Neural progenitor cell (in vitro differentiated cells): ENCODE measurements at regions not wholly inside any gene's neighbourhood (a gene's known extent, or its start where the extent isn't known, plus 50 kb on each side); places are given as distances from the start of the nearest gene placed in this dataset.

Experiments
- DNase-seq: peaks from one replicate; pipeline ENCODE4 v3.0.0-alpha.2; 2016; ENCODE audit warnings: low spot score
- H2AFZ ChIP-seq: fragments of 200-600 bp; sonication (generic); replicated peaks from 2 replicates; pipeline ENCODE4 v1.6.1; 2016; ENCODE audit warnings: antibody characterized with exemption
- H3F3A ChIP-seq: fragments of 200-600 bp; sonication (generic); 2 replicates; pipeline ENCODE4 v1.6.1; 2016; ENCODE audit warnings: antibody characterized with exemption, low read depth
- H3K27ac ChIP-seq: fragments of 200-600 bp; sonication (generic); 2 replicates; pipeline ENCODE4 v1.5.1; 2016; ENCODE audit warnings: mild to moderate bottlenecking
- H3K27me3 ChIP-seq: fragments of 200-600 bp; sonication (generic); 2 replicates; pipeline ENCODE4 v1.6.1; 2016; ENCODE audit warnings: mild to moderate bottlenecking, moderate library complexity
- H3K36me3 ChIP-seq: fragments of 200-600 bp; sonication (generic); 2 replicates; pipeline ENCODE4 v1.5.1; 2016
- H3K4me1 ChIP-seq: fragments of 200-600 bp; sonication (generic); 2 replicates; pipeline ENCODE4 v1.6.1; 2016; ENCODE audit warnings: mixed run types
- H3K4me2 ChIP-seq: fragments of 200-600 bp; sonication (generic); 2 replicates; pipeline ENCODE4 v1.6.1; 2016
- H3K4me3 ChIP-seq: fragments of 200-600 bp; sonication (generic); 2 replicates; pipeline ENCODE4 v1.5.1; 2016
- H3K79me2 ChIP-seq: fragments of 200-600 bp; sonication (generic); 2 replicates; pipeline ENCODE4 v1.6.1; 2016; ENCODE audit warnings: low read depth
- H3K9ac ChIP-seq: fragments of 200-600 bp; sonication (generic); 2 replicates; pipeline ENCODE4 v1.6.1; 2016
- H3K9me3 ChIP-seq: fragments of 200-600 bp; sonication (generic); 2 replicates; pipeline ENCODE4 v1.5.1; 2016; ENCODE audit warnings: low read depth
- H4K20me1 ChIP-seq: fragments of 200-600 bp; sonication (generic); 2 replicates; pipeline ENCODE4 v1.6.1; 2016; ENCODE audit warnings: low read depth
- H3K27ac Mint-ChIP-seq: 3 replicates; pipeline ENCODE4 v1.8.0; 2021; ENCODE audit warnings: mixed read lengths
- H3K27me3 Mint-ChIP-seq: 2 replicates; pipeline ENCODE4 v1.8.0; 2022; ENCODE audit warnings: low read depth, mild to moderate bottlenecking, inconsistent platforms, moderate library complexity, mixed read lengths; ENCODE audit not compliant: insufficient read depth
- H3K36me3 Mint-ChIP-seq: 3 replicates; pipeline ENCODE4 v1.8.0; 2021; ENCODE audit warnings: mixed read lengths
- H3K4me1 Mint-ChIP-seq: 3 replicates; pipeline ENCODE4 v1.8.0; 2021; ENCODE audit warnings: mixed read lengths
- H3K4me3 Mint-ChIP-seq: 3 replicates; pipeline ENCODE4 v1.8.0; 2021; ENCODE audit warnings: mild to moderate bottlenecking, moderate library complexity, mixed read lengths
- H3K9me3 Mint-ChIP-seq: 3 replicates; pipeline ENCODE4 v1.8.0; 2020; ENCODE audit warnings: mixed read lengths
- CTCF ChIP-seq: fragments of 200-600 bp; sonication (generic); IDR thresholded peaks from 2 replicates; pipeline ENCODE4 v1.5.1; 2017; ENCODE audit warnings: antibody characterized with exemption, mild to moderate bottlenecking
- EZH2 ChIP-seq: fragments of 200-600 bp; sonication (generic); IDR thresholded peaks from 2 replicates; pipeline ENCODE4 v1.6.1; 2017; ENCODE audit warnings: antibody characterized with exemption, mild to moderate bottlenecking, moderate library complexity
- EZH2phosphoT487 ChIP-seq: fragments of 200-600 bp; sonication (generic); IDR thresholded peaks from 2 replicates; pipeline ENCODE4 v1.6.1; 2017; ENCODE audit warnings: antibody characterized with exemption

GRCh38 chr2:167462379-167462778, 574.1 kb downstream of the XIRP2 start:
- H3K4me1 ChIP-seq = no peaks in the 10 kb centered on the region

GRCh38 chr2:167454036-167454435, 565.8 kb downstream of the XIRP2 start:
- no peak overlapping the region for H3K4me3 Mint-ChIP-seq
- H3K27ac ChIP-seq = no peak overlapping the region
- no peaks in the 10 kb centered on the region for H3K36me3 ChIP-seq
- TF ChIP-seq EZH2 (no peak), CTCF (no peak), EZH2phosphoT487 (no peak)
- no peaks in the 10 kb centered on the region for H3K79me2 ChIP-seq
- no peak overlapping the region for H3K9ac ChIP-seq
- peaks cover 2% of the 10 kb centered on the region for H3K27me3 Mint-ChIP-seq
- H3F3A ChIP-seq = no peaks in the 10 kb centered on the region
- H3K27ac Mint-ChIP-seq = no peak overlapping the region
- H3K4me2 ChIP-seq = no peak overlapping the region
- H2AFZ ChIP-seq = no peak overlapping the region
- DNase-seq = no peak
- H4K20me1 ChIP-seq = no peaks in the 10 kb centered on the region
- peaks cover 40% of the 10 kb centered on the region for H3K9me3 Mint-ChIP-seq
- no peaks in the 10 kb centered on the region for H3K4me1 Mint-ChIP-seq
- H3K27me3 ChIP-seq = no peaks in the 10 kb centered on the region
- H3K4me3 ChIP-seq = no peak overlapping the region
- H3K4me1 ChIP-seq = no peaks in the 10 kb centered on the region
- peaks cover 9% of the 10 kb centered on the region for H3K36me3 Mint-ChIP-seq
- peaks cover 17% of the 10 kb centered on the region for H3K9me3 ChIP-seq

More at GRCh38 chr2:167462379-167462778, 574.1 kb downstream of the XIRP2 start:
- Mint-ChIP-seq H3K9me3 (peaks cover 20% of the 10 kb centered on the region), H3K4me1 (no peaks in the 10 kb centered on the region), H3K27me3 (no peaks in the 10 kb centered on the region), H3K36me3 (no peaks in the 10 kb centered on the region), H3K27ac (no peak overlapping the region), H3K4me3 (no peak overlapping the region)
- H3K27ac ChIP-seq = no peak overlapping the region
- H3F3A ChIP-seq = no peaks in the 10 kb centered on the region
- no peak overlapping the region for H2AFZ ChIP-seq
- H3K79me2 ChIP-seq = no peaks in the 10 kb centered on the region
- H4K20me1 ChIP-seq = no peaks in the 10 kb centered on the region
- no peaks in the 10 kb centered on the region for H3K36me3 ChIP-seq
- no peak overlapping the region for H3K9ac ChIP-seq
- H3K27me3 ChIP-seq = no peaks in the 10 kb centered on the region
- no peak for DNase-seq
- H3K4me2 ChIP-seq = no peak overlapping the region
- no peak for TF ChIP-seq EZH2phosphoT487
- TF ChIP-seq CTCF = no peak
- TF ChIP-seq EZH2 = no peak
- H3K9me3 ChIP-seq = peaks cover 10% of the 10 kb centered on the region
- H3K4me3 ChIP-seq = no peak overlapping the region

DNA sequence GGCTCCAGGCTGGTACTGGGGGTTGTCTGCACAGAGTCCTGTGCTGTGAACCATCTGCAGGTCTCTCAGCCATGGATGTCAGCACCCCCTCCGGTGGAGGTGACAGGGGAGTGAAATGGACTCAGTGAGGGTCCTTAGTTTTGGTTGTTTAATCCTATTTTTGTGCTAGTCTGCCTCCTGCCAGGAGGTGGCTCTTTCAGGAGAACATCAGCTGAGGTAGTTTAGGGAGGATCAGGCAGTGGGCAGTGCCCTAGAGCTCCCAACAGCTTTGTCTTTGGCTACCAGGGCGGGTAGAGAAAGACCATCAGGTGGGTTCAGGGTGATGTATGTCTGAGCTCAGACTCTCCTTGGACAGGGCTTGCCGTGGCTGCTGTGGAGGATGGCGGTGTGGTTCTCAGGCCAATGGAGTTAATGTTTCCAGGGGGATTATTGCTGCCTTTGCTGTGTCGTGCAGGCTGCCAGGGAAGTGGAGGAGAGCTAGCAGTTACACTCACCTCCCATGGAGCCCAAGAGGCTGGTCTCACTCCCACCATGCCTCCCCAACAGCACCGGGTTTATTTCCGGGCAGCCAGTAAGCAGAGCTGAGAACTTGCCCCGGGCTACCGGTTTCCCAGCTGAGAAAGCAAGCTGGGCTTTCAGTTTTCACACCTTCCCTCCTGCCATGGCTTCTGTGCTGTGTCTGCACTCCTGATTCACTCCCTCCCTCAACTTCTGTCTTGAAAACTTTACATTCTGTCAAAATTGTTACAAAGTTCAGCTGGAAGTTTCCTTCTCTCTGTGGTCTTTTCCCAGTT, 563.4 kb downstream of the XIRP2 start:
- Mint-ChIP-seq H3K27me3 (peaks cover 2% of the 10 kb centered on the region), H3K4me1 (no peaks in the 10 kb centered on the region), H3K27ac (no peak overlapping the region), H3K9me3 (peaks cover 48% of the 10 kb centered on the region), H3K4me3 (no peak overlapping the region), H3K36me3 (peaks cover 15% of the 10 kb centered on the region)
- no peaks in the 10 kb centered on the region for H3F3A ChIP-seq
- DNase-seq = no peak
- no peaks in the 10 kb centered on the region for H3K36me3 ChIP-seq
- TF ChIP-seq EZH2 = no peak
- TF ChIP-seq EZH2phosphoT487 = no peak
- no peak for TF ChIP-seq CTCF
- no peak overlapping the region for H3K4me2 ChIP-seq
- no peaks in the 10 kb centered on the region for H3K4me1 ChIP-seq
- H2AFZ ChIP-seq = no peak overlapping the region
- H3K27me3 ChIP-seq = no peaks in the 10 kb centered on the region
- H4K20me1 ChIP-seq = no peaks in the 10 kb centered on the region
- H3K4me3 ChIP-seq = no peak overlapping the region
- H3K9ac ChIP-seq = no peak overlapping the region
- peaks cover 29% of the 10 kb centered on the region for H3K9me3 ChIP-seq
- no peaks in the 10 kb centered on the region for H3K79me2 ChIP-seq
- no peak overlapping the region for H3K27ac ChIP-seq
